ENCODE measurements at regions not wholly inside any gene's neighbourhood (a gene's known extent, or its start where the extent isn't known, plus 50 kb on each side); places are given as distances from the start of the nearest gene placed in this dataset.
"Not testable (repeated sequence)": the region's sequence is repeated elsewhere in the genome, so short reads cannot be mapped to it uniquely, and the experiment has no call there.

DNA sequence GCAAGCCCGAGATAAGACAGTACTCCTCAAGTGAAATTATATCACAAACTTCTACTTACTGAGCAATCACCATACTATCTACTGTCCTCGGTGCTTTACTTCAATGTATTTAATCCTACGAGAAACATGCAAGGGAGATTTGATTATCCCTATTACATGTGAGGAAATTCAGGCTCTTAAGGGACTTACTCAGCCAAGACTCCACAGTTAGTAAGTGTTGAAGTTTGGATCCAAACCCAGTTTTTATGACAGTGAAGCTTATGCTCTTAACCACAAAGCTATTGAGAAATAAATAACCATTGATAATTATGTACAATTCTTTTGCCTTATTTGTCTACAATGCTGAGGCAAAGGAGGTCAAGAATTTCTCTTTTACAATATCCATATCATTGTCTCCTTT is 672.9 kb upstream of the ACVR2A start:
- no peak for DNase-seq

GRCh38 chr2:147170932-147171331 is 673.9 kb upstream of the ACVR2A start:
- DNase-seq = no peak

DNA sequence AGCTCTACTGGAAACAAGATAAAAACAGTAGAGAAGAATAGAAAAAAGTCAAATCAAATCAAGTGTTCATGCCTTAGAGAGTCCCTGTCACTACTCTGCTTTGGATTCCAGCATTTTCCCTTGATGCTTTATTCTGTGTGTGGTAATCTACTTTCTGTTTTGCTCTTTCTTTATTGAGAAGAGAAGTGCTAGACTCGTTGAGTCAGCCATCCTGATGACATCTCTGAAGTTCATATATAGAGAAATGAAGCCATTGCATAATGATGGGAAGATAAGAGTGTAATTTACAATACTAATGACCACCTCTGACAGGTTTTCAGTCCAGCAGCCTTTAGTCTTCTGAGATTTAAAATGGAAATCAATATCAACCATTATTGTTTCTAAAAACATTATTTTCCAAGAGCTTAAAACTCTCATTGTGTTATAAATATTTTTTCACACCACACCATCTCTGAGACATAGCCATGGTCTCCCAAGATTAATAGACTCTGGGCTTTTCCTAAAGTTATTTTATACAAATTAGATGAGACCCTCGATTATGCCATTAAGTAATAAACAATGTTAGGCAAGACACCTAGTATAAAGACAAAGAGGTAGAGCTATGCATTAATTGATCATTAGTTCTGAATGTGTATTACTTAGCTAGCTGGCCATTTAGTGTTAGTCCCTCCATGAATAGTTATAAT is 679.0 kb upstream of the ACVR2A start:
- DNase-seq = no peak

- DNase-seq = no peak
Measured at GRCh38 chr2:147164563-147164962, 680.3 kb upstream of the ACVR2A start.

GRCh38 chr2:147161746-147162145 is 683.1 kb upstream of the ACVR2A start:
- DNase-seq = no peak

GRCh38 chr2:147156970-147157369 is 687.9 kb upstream of the ACVR2A start:
- DNase-seq = no peak

GRCh38 chr2:147150241-147150635 is 694.6 kb upstream of the ACVR2A start:
- DNase-seq = no peak

DNA sequence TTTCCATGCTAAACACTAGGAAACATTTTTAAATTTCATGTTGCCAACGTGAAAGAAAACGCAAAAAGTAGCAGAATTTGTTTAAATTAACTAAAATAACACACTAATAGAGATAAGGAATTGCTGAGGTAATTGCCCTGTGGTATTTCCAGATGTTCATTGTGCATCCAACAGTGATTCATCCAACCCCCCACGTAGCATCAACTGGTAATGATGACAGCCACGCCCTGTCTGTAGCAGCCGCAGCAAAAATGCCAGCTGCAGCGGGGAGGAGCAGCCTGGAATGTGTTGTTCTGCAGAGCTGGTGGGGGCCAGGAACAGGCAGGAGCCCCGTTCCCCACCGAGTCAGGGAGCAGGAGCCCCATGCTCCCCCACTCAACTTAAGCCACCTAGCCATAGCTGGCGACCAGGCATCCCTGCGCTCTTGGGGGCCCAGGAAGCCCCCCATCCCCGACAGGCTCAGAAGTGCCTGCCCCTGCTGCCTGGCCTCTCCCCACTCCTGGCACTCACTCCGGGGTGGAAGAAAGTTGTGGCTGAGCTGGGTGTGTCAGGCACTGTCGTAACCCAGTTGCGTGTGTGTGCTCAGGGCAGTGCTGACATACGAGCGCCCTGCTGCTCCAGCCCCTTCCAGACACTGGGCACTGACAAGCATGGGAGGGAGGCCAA is 695.1 kb upstream of the ACVR2A start:
- DNase-seq = no peak

- no peak for DNase-seq
Measured at GRCh38 chr2:147147802-147148201, 697.0 kb upstream of the ACVR2A start.

DNA sequence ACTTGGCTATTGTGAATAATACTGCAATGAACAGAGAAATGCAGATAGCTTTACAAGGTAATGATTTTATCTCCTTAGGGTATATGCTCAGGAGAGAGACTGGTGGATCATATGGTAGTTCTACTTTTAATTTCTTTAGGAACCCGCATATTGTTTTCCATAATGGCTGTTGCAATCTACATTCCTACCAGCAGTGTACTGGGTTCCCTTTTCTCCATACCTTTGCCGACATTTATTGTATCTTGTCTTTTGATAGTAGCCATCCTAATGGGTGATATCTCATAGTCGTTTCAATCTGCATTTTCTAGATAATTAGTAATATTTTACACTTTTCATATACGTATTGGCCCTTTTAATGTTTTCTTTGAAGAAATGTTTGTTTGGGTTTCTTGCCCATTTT is 702.9 kb upstream of the ACVR2A start:
- DNase-seq = no peak

- DNase-seq = not testable (repeated sequence)
Measured at GRCh38 chr2:147139732-147140131, 705.1 kb upstream of the ACVR2A start.

GRCh38 chr2:147137711-147138110 is 707.1 kb upstream of the ACVR2A start:
- no peak for DNase-seq

- DNase-seq = peak; percentile 42
Measured at GRCh38 chr2:147135376-147135775, 709.5 kb upstream of the ACVR2A start.

- no peak for DNase-seq
Measured at GRCh38 chr2:147133286-147133908, 711.4 kb upstream of the ACVR2A start.

DNA sequence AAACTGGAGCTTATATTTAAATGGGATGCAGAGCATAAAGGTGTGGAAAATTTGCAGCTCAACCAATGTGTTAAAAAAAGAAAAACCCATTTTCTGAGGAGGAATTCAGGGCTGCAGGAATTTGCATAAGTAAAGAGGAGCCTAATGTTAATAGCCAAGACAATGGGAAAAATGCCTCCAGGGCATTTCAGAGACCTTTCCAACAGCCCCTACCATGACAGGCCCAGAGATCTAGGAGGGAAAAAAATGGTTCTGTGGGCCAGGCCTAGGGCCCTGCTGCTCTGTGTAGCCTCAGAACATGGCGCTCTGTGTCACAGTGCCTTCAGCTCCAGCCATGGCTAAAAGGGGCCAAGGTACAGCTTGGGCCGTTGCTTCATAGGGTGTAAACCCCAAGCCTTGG is 719.7 kb upstream of the ACVR2A start:
- DNase-seq = no peak

- no peak for DNase-seq
Measured at GRCh38 chr2:147122944-147123343, 721.9 kb upstream of the ACVR2A start.

DNA sequence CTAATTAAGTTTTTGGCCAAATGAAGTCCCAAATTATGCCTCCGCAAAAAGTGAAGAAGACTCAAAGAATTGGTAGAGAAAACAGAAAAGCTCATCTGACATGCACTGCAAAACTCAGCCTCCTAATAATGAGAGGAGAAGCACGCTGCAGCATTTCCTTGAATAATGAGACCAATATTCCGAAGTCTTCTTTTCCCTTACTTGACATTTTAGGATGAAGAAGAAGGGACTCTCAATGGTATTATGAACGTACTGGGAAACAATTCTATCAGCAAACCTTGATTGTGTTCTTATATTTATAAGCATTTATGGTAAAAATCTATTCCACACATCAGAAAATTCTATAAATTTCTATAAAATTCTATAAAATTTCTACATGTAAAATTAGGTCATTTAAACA is 733.9 kb upstream of the ACVR2A start:
- DNase-seq = no peak

GRCh38 chr2:147110317-147110716 is 734.5 kb upstream of the ACVR2A start:
- peak; percentile 17 for DNase-seq

GRCh38 chr2:147109291-147109690 is 735.5 kb upstream of the ACVR2A start:
- DNase-seq = no peak

- no peak for DNase-seq
Measured at GRCh38 chr2:147108548-147108947, 736.3 kb upstream of the ACVR2A start.

DNA sequence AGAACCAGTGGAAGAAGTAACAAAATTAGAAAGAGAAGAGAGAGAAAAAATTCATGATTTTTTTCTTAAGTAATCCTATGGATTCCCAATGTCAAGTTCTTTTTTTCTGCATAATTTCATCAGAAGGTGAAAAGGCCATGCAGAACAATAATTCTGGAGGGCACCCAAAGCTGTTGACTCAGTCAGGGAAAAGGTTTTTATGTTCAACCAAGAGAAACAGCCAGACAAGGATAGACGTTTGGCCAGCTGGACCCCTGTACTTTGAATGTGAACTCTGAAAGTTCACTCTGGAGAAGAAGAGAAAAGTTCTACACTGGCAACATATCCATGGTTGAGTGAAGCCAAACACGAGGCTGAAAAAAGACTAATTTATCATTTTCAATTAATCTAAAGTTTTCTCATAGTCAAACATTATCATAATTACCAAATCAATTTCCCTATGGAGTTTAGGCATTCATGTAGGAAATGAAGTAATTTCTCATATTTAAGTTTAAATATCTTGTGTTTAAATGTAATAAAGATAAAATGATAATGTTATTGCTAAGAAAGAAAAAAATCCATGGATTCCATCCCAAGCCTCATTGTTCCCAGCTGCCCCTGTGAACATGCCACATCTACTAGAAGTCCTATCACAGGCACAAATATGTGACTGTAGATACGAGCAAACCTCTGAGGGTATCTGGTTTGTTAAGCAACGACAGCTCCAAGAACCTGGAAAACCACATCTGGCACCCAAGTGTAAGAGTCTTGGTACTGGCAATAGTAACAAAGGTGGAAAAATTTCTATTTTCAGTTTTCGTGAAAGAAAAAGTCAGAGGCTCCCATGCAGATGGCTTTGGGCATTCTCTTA is 742.7 kb upstream of the ACVR2A start:
- DNase-seq = no peak

DNA sequence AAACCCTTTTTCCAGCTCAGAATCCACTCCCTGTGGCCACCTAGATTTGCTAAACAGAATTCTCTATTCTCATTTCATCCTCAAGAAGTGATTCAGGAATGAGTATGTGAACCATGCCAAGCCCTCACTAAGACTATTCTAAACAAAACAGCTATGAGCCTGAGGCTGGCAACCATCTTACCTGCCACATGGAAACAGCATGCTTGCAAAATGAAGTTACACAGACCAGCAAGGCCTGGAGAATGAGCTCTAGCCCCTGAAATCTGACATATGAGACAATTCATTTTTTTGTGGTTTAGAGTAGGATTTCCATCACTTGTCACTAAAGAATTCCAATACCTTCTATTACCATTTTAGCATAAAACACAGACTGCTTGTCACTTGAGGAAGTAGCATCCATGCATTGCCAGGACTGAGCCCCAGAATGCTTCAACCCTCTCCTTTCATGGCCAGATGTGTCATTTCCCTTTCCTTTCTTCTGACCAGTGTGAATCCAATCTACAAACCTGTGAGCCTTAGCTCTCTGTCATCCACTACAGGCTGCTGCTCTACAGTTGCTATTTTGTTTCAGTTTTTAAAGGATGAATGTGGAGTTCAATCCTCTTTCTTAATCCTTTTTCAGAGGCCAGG is 744.3 kb upstream of the ACVR2A start:
- no peak for DNase-seq

DNA sequence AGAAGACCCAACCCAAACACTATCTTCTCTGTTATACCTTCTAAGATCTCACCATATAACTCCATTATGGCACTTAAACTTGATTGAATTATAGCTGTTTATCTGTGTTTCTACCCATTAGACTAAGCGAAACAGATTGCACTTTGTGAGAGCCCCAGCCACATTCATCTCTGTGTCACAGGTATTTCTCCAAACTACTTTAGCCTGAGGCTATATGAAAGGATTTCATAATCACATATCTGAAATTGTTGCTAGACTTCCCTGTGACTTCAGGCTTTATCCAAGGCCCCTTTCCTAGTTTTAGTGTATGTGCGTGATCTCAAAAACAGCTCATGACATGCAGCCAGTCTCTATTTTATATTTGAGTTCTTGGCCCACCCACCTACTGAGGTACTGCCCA is 745.0 kb upstream of the ACVR2A start:
- DNase-seq = no peak
